HTR-8/SVneo (cell line): ENCODE measurements at regions not wholly inside any gene's neighbourhood (a gene's known extent, or its start where the extent isn't known, plus 50 kb on each side); places are given as distances from the start of the nearest gene placed in this dataset.
A peak's percentile ranks its signal among the peaks of the same experiment; 100 is the strongest.

Experiments used
- DNase-seq: peaks from one replicate; pipeline ENCODE4 v3.0.0; 2011; ENCODE audit warnings: low spot score, mixed read lengths; ENCODE audit not compliant: insufficient read length
- FAIRE-seq: peaks from 2 replicates; lab custom pipeline; 2011; peaks lifted over from hg19 to GRCh38; lab: Jason Lieb, UNC

DNA sequence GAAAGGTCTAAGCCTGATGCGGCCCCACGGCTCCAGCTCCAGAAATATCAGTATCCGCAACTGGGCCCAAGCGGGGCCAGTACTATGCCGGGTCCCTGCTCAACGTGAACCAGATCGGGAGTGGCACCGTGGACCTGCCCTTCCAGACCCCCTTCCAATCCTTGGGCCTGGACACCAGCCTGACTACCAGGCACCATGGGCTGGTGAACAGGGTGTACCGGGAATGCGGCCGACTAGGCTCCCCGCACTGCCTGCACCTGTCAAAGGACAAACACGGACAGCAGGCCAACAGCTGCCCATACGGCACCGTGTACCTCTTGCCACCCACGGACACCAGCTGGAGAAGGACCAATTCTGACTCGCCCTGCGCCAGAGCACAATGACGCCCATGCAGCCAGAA is 1196.9 kb upstream of the CHAC2 start:
- no peak for DNase-seq
- no peak for FAIRE-seq

DNA sequence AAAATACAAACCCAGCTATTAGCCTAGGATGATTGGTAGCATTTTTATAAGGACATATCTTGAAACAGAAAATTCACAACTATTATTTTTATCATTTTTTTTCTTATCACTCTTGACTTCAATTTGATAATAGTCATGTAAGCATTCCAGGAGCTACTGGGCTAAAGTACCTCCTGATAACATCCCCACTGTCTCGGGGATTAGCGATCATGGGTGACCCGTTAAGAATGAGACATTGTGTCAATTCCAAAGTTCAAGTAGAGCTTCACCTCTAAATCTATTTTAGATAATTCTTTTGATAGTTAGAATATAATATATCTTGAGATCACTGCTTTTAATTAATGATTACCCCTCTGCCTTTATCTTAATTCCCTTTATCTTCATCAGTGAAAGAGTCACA is 1204.5 kb upstream of the CHAC2 start:
- DNase-seq (no peak), FAIRE-seq (no peak)

DNA sequence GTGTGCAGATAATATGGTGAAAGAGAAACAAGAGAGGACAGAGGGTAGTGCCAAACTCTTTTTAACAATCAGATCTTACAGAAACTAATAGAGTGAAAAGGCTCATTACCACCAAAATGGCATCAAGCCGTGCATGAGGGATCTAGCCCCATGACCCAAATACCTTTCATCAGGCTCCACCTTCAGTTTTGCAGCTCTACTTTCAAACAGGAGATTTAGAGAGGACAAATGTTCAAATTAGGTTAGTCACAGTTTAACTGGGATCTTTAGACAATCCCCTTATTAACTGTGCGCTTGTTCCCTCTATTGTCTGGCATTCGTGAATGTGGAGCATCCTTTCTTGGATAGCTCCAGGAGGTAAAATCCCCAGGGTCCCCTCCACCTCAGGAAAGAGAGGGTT is 1209.3 kb upstream of the CHAC2 start:
- DNase-seq = no peak
- no peak for FAIRE-seq

DNA sequence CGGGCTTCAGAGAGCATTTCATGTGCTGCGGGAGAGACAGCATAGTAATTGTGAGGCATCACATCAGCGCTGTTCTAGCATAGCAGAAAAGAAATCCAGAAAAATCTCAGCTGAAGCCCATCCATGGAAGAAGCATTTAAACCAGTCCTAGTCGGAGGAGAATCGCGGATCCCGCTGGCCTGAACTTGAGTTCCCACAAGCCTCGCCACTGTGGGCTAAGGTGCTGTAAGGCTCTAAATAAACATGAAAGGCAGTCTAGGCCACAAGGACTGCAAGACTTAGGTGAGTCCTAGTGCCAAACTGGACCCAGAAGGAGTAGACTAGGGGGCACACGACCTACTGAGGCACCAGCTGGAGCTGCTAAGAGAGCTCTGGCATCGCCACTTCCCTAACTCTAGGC is 1225.3 kb upstream of the CHAC2 start:
- no peak for DNase-seq
- no peak for FAIRE-seq

DNA sequence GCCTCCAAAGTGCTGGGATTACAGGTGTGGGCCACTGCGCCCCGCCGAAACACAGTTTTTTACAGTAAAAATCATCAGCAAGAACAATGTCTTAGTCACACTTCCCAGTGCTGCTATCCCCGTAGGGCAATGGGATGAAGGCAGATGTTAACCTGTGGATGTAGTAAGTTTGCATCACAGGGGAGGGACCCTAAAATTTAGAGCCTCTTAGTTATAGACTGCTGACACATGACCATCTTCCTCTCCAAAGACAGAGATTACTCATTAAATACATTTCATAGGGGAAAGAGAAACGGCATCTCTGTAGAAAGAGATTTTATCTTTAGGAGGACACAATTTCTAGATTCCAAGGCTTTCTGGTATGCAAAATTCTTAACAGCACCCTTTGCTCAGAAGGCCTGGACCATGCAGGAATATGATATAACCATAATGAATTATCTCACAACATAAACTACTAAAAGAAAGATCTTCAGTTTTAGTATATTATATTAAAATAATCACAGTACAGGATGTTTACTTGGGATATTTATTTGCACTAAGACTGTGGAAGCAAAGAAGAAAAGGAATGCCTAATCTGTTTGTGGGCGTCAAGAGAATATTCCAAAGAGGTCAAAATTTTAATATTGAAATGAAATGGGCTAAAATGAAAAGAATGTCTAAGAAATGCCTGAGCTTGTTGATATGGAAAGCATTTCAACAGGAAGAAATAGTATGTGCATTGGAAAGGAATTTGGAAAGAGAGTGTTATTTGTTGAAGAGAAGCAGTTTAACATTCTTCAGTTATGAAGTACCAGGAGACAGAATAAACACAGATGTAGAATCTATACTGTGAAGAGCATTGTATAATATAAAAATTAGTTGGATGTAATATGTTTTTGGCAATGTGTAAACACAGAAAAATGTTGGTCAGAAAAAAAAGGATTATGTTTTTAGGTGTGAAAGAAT is 1228.3 kb upstream of the CHAC2 start:
- DNase-seq = peak; percentile 23
- FAIRE-seq = no peak

DNA sequence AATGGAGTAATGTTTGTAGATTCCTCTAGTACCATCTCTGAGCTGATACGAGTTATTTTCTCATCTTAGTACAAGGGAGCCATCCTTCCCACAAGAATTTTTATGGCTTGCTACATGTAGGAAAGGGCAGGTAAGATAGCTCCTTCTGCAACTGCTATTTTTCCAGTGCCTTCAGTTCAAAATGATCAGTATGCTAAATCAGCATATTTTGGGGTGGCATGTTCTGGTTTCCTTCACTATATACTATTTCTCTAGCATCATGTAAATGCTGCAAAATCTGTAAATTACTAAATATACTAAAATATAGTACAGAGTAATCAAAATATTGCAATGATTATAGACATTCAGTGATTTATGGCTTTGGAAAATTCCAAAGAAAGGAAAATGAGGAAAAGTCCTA is 1230.0 kb upstream of the CHAC2 start:
- FAIRE-seq = no peak
- DNase-seq = no peak

DNA sequence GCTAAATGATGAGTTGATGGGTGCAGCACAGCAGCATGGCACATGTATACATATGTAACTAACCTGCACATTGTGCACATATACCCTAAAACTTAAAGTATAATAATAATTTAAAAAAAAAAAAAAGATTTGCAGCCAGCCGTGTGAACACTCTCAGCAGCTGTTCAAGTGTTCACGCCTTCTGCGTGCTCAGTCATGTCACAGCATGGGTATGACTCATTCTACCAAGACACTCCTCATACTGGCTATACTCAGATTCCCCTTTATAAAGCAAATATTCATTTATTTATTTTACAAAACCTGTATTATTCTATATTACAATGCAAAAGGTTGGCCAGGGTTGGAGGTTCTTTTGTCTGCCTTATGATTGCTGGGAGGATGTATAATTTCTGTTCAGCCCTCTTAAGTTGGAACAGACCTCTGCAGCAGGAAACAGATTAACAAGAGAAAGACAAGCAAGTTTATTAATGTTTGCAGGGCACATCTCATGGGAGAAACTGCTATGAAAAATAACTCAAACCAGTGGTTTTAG is 1230.6 kb upstream of the CHAC2 start:
- FAIRE-seq (no peak), DNase-seq (no peak)

DNA sequence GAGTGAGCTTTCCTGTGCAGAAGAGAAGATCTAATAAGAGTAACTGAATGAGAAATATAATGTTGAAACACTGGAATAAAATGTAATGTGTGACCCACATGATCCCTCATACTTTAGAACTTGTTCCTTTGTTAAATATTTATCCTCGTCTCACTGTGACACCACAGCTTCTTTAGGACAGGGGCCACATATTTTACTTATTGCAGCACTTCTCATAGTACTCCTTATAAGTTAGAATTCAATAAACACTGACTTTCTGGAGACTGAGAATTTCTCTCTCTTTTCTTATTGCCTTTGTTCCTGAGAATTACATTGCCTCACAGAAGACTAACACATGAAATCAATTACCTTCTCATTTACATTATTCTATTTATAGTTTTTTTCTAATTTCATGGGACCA is 1234.6 kb upstream of the CHAC2 start:
- FAIRE-seq (no peak), DNase-seq (no peak)

DNA sequence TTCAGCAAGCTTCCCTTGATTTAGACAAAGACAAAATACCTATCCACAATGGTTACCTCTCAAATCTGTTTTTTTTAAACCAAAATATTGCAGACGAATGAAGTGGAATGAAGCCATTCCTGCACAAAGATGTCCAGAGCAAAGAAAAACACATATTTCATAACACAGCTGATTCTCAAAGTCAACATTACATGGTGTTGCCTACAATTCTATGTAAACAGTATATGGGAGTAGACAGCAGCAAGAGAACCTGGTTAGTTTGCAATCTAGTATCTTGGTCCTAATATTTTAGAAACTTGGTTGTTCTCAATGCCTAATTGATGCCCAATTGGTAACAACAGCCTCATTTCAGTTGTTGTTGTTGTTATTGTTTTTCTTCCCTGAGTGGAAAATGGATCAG is 1240.9 kb upstream of the CHAC2 start:
- DNase-seq (no peak), FAIRE-seq (no peak)

DNA sequence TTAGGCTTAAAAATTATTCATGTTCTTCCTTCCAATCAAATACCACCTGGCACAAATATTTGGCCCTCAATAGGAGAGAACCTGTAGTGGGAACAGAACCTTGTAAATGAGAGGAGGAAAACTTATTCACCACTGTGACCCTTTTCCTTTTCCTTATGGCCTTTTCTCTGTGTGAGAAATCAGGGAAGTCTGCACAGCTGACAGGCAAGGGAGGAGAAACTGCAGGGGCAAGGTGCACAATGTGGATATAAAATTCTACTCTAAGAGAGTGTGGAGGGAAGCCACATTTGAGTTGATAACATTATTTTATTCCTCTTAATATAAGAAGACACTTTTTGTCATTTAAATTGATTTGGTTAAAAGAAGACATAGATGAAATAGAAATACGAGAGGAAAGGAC is 1247.0 kb upstream of the CHAC2 start:
- DNase-seq (no peak), FAIRE-seq (no peak)

DNA sequence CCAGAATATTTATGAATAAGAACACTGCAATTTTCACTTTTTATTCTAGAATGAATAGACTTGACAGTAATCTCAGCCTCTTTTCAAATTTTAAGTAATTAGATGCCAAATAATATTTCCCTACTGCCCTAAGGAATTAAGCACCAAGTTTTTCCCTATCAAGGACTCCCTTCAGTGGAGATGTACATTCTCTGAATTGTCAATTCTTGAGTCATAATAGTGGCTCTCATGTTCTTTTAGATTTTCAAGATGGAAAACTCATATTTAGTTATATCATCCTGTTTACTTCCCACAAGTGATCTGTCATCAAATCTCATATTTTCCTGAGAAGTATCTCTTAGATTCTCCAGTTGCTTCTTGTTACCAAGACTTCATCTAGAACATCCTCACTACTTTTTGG is 1248.9 kb upstream of the CHAC2 start:
- FAIRE-seq (no peak), DNase-seq (no peak)

DNA sequence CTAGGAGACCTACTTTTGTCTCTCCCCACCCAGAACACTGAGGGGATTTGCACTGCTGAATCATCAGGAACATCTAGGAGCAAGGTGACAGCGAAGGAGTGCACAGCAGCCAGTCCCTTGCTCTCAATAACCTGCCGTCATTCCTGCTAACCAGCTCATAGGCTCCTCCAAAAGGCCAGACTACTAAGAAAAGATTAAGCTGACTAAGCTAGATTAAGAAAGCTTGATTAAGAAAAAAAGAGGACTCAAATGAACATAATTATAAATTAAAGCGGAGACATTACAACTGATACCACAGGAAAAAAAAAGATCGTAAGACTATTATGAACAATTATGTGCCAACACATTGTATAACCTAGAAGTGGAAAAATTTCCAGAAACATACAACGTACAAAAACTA is 1254.8 kb upstream of the CHAC2 start:
- DNase-seq = no peak
- FAIRE-seq = no peak

DNA sequence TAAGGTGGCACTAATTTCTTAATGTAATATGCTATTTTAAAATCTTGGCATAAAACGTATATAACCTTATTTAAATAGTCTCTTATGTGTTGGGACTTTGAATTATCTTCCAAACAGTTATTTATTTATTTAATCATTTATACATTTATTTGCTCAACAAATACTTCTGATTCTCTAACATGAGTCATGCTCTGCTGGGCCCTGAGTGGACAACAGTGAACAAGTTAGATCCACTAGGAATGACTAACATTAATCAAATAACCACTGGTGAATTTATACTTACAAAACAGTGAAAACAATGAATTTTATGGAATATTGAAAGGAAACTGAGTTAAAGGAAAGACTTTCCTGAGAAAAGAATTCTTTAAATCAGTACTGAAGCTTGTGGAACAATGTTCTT is 1257.2 kb upstream of the CHAC2 start:
- FAIRE-seq (no peak), DNase-seq (no peak)

DNA sequence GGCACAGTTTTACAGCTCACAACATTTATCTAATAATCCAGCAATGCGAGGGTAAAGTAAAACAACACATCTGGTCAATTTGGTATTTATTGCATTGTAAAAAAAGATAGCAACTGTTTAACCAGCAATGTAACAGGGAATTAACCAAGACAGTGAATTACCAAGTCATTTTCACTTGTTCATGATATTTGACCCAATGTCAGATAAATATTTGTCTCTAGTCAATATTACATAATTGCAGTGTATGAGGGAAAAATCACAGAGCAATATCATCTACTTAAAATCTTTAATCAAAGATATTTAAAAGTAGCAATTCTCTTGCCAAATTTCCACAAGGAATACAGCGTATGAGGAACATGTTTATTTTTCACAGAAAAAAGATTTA is 1265.1 kb upstream of the CHAC2 start:
- FAIRE-seq = no peak
- no peak for DNase-seq

DNA sequence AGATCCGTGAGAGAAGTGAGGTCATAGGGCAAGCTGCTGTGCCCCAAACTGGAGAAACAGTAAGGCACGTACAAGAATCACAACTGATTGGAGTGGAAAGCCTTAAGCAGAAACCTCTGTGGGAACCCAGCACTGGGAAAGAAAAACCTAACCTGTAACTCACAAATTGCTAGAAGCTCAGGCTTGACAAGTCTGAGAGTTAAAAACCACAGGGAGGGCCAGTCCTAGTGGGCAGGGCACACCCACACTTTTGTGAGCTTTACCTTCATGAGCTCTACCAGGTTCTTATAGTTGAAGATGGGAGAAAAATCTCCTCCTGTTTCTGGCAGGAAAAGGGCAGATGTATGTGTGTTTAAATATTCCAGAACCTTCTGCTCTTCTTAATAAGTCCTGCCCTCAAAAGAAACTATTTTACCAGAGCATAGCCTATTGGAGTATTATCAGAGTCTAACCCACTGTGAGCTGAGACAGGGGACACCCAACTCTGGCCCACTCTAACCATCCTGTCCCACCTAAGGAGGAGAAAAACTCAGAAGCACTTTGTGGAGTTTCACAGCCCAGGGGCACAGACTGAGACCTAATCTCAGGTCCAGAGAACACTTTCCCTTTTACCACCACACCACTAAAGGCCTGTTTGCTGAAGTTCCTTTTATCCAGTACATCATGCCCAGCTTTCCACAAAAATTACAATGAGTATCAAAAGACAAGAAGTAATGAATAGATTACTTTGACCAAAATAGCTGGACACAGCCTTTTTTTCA is 1265.7 kb upstream of the CHAC2 start:
- no peak for DNase-seq
- FAIRE-seq = no peak

DNA sequence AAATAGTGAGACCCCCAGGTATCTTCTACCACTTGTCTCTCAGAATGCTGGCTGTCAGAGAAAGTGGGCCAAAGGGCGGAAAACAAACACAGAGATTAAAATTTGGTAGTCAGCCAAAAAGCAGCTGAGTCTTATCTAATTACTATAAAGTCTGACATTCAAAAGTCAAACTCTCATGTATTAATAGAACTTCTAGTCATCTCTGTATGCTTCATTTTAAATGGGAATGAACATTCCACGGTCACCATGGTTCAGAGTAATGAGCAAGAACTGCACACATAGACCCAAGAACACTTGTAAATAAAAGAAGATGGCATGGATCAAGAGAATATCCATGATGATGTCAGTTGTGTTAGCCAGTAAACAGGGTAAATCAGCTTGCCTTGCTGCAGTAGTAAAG is 1267.0 kb upstream of the CHAC2 start:
- FAIRE-seq = no peak
- no peak for DNase-seq

DNA sequence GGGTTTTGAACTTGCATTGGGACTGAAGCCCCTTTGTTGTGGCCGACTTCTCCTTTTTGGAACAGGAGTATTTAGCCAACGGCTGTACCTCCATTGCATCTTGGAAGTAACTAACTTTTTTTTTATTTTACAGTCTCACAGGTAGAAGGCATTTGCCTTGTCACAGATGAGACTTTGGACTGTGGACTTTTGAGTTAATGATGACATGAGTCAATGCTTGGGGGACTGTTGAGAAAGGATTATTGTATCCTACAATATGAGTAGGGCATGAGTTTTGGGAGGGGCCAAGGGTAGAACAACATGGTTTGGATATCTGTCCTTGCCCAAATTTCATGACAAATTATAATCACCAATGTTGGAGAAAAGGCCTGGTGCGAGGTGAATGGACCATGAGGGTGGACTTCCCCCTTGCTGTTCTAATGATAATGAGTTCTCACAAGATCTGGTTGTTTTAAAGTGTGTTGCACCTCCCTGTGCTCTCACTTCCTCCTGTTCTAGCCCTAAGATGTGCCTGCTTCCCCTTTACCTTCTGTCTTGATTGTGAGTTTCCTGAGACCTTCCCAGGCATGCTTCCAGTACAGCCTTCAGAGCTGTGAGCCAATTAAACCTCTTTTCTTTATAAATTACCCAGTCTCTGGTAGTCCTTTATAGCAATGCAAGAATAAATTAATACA is 1269.4 kb upstream of the CHAC2 start:
- DNase-seq = no peak
- no peak for FAIRE-seq

DNA sequence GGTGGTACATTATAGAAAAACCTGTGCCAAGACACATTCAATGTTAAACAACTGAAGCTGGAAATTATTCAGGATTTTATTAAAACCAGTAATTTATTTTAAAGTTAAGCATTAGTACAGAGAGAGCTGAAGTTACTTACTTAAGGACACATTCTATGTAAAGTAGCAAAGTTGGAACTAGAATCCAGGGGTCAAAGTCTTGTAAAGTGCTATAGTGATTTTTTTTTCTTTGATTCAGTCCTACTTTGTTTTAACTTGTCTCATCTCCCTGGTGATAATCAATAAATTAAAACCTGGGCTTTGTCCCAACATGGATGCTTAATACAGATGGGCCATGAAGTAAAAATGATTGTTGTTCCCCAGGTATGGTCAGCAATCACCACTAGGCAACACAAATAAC is 1271.8 kb upstream of the CHAC2 start:
- DNase-seq (no peak), FAIRE-seq (no peak)

DNA sequence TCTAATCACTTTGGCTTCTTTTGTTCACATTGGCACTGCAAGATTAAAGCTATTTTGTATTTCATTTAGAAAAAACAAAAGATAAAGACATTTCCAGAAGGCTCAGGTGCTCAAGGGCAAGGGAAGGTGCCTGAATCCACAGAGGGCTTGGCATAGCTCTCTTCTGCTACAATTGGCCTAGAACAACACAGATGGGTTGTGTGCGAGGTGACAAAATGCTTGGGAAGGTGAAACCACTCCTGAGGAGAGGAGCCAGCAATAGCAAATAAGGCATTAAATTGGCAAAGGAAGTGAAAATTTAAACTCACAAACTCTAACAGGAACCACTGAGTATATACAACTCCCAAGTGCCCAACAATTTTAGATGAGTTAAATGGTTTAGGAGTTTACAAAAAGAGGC is 1290.4 kb upstream of the CHAC2 start:
- no peak for FAIRE-seq
- DNase-seq = no peak

DNA sequence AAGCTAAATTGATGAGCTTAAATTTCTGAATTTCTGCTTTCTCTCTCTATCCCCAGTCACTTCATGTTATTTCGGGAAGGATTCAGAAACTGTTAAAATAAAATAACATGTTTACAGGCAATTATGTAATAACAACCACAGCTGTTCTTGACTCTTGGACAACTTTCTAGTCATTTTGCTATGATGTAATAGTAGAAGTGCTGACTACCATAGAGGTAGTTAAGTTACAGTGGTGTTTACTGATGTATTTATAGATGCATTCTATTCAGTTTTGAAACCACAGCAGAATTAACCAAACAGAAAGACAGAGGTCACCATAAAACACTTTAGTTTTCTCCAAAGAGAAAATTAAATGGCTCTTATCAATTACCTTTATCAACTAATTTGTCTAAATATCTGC is 1292.0 kb upstream of the CHAC2 start:
- DNase-seq (no peak), FAIRE-seq (no peak)

DNA sequence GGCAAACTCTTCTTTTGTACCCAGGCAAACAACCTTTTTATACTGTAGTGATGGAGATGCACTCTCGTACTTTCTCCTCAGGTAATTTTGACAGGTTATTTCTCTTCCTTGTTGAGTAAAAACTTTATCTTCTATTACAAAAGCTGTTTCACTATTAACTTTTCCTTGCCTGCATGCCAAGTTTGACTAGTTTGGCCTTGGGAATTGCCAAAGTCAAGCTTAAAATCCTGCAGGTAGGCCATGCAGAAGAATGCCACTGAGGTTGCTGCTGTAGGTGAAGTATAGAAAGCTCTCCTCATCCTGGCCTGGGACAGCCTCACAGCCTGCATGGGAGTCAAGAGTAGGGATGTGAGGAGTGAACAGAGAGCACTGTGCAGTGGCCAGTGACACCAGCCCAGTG is 1293.5 kb upstream of the CHAC2 start:
- FAIRE-seq (no peak), DNase-seq (no peak)
